AG04449 (cell line): ENCODE measurements at regions not wholly inside any gene's neighbourhood (a gene's known extent, or its start where the extent isn't known, plus 50 kb on each side); places are given as distances from the start of the nearest gene placed in this dataset.

ENCODE experiments used
- CTCF ChIA-PET: fragments of 350-600 bp; formaldehyde crosslinking; extraction: SDS; loops from one replicate; lab custom pipeline; 2021; ENCODE audit warnings: antibody characterized with exemption; lab: Yijun Ruan, JAX
- POLR2A ChIA-PET: fragments of 400-600, 350-600 bp; formaldehyde crosslinking; extraction: SDS; loops from one replicate; lab custom pipeline; 2020; ENCODE audit warnings: antibody characterized with exemption, inconsistent platforms; lab: Yijun Ruan, JAX
- DNase-seq: peaks from one replicate; pipeline ENCODE4 v3.0.0-alpha.2; 2010; ENCODE audit warnings: low read depth, low spot score
- H3K4me3 ChIP-seq: 2 replicates; pipeline ENCODE4 v1.5.1; 2011; ENCODE audit warnings: low read depth, mild to moderate bottlenecking, control low read depth, low read length
- TF ChIP-seq, protein P1 (sequence below): IDR thresholded peaks from one replicate; pipeline ENCODE4 v1.5.1; 2011; ENCODE audit warnings: mild to moderate bottlenecking, moderate library complexity, low read length, control low read depth, inconsistent platforms; ENCODE audit not compliant: insufficient read depth; ENCODE audit errors: missing control alignments

DNA sequence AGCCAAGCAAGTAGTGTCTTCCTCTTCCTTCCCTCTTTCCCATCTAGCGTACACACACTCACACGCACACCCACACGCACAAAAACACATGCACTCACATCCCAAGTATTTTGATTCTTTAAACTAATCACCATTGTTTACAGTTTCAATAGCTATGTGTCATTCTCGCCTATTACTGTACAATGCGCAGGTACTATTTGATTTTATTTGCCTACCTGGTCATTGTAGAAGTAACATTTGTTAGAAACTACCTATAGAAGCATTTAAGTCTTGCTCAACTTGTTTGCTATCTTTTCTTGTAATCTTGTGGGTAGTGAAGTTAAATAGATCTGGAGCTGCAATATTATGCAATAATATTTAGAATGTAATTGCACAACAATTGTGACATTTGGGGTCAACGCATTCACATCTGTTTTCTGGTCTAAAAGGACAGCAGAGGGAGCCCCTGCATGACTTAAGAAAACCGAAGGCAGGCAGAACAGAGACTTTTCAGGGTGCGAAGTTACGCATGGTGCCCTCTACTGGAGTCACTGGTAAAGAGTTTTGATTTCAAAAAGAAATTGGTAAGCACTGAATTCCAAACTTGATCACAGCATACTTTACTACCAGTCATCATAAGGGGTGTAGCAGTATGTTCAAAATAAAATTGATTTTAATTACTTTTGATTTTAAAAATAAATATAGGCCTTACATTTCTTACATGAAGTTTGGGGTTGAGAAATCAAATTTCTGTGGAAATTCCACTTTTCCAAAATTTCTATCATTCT is 503.3 kb upstream of the FAM241A start:
- DNase-seq = peak; percentile 67
- TF ChIP-seq, protein P1, sequence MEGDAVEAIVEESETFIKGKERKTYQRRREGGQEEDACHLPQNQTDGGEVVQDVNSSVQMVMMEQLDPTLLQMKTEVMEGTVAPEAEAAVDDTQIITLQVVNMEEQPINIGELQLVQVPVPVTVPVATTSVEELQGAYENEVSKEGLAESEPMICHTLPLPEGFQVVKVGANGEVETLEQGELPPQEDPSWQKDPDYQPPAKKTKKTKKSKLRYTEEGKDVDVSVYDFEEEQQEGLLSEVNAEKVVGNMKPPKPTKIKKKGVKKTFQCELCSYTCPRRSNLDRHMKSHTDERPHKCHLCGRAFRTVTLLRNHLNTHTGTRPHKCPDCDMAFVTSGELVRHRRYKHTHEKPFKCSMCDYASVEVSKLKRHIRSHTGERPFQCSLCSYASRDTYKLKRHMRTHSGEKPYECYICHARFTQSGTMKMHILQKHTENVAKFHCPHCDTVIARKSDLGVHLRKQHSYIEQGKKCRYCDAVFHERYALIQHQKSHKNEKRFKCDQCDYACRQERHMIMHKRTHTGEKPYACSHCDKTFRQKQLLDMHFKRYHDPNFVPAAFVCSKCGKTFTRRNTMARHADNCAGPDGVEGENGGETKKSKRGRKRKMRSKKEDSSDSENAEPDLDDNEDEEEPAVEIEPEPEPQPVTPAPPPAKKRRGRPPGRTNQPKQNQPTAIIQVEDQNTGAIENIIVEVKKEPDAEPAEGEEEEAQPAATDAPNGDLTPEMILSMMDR = peak; percentile 82
- no peak overlapping the region for H3K4me3 ChIP-seq
- POLR2A ChIA-PET = no interaction called here
- CTCF ChIA-PET = interaction anchor here (0.6 to 2.1 kb wide), 41 partner anchors 8 to 1008 kb away, joined by 3 to 66 read pairs (median 4); no protein-coding TSS in a partner anchor

DNA sequence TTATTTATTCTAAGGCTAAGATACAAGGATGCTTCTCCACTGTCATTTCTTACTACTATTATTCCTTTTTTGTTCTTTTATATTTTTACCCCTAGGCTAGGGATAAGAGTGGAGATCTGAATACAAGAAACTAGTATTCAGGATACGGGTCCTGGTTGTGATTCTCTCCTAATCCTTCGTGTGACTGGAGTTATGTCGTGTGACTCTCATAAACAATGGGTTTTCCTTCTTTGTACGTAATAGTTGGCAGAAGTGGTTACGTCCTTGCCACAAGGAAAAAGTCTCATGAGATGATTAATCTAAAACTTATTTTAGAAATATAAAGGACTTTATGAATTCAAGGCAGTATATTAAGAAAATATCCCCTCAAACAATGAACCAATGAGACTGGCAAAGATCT is 497.2 kb upstream of the FAM241A start:
- TF ChIP-seq, protein P1 = no peak
- H3K4me3 ChIP-seq = no peak overlapping the region
- POLR2A ChIA-PET = no interaction called here
- CTCF ChIA-PET = interaction anchor here (1.8 kb wide), 1 partner anchor 207 kb away, joined by 11 read pairs; no protein-coding TSS in a partner anchor
- no peak for DNase-seq

DNA sequence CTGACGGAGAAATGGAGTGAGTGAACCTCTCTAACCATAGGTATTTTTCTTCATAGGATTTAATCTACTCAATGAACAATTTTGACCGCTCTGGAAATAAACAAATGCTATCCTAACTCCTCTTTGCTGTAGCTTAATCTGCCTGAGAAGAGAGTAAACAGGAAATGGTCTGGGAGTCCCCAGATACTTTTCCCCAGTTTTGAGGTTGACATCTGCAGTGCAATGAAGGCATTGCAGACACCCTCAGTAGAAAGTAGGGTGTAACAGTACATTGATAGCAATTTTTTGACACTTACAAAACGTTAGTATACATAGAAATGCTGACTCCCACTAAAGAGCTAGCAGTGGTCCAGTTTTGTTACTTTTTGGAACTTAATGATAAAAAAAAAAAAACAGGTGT is 495.9 kb upstream of the FAM241A start:
- CTCF ChIA-PET = interaction anchor here (1.2 to 1.8 kb wide), 2 partner anchors 8 to 205 kb away, joined by 7 to 11 read pairs; no protein-coding TSS in a partner anchor
- TF ChIP-seq, protein P1 = no peak
- no peak for DNase-seq
- POLR2A ChIA-PET = no interaction called here
- no peak overlapping the region for H3K4me3 ChIP-seq

DNA sequence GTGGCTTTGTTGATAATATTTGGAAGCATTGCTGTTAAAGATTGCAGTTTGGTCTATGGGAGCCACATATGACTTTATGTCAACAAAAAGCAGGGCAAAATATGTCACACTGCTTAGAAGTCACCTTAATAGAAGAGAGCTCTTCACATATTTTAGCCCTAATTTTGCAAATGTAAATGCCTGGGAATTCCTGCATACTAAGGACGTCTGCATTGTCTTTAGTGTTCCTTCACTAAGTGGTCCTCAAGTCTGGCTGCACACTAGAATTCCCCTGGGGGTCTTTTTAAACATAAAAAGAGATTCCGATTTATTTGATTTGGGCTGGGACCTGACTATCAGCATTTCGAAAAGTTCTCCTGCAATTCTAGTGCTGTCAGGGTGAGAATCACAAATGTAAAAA is 495.1 kb upstream of the FAM241A start:
- POLR2A ChIA-PET = no interaction called here
- no peak overlapping the region for H3K4me3 ChIP-seq
- TF ChIP-seq, protein P1 = no peak
- DNase-seq = no peak
- CTCF ChIA-PET = interaction anchor here (0.9 to 1.5 kb wide), 5 partner anchors 9 to 414 kb away, joined by 3 to 7 read pairs (median 3); no protein-coding TSS in a partner anchor

DNA sequence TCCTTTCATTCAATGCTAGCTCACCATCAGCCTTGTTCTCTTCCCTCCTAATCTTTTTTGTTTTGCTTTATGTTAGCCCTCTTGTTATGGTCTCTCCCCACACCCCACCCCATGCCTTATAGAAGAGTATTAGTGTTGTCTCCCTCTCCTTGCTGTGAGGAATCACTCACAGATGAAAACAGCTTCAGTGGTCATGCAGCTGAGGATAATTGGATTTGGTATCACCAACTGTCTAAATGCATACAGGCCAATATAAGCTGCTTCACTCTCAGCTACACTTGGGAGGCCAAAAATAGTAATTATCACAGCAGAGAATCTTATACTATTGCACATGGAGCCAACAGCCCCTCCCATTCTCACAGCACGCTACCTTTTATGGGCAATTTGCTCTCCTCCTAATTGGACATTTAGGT is 494.6 kb upstream of the FAM241A start:
- no peak overlapping the region for H3K4me3 ChIP-seq
- TF ChIP-seq, protein P1 = no peak
- ChIA-PET CTCF (interaction anchor here (0.9 to 1.9 kb wide), 6 partner anchors 9 to 413 kb away, joined by 3 to 11 read pairs (median 3); no protein-coding TSS in a partner anchor), POLR2A (no interaction called here)
- DNase-seq = no peak

DNA sequence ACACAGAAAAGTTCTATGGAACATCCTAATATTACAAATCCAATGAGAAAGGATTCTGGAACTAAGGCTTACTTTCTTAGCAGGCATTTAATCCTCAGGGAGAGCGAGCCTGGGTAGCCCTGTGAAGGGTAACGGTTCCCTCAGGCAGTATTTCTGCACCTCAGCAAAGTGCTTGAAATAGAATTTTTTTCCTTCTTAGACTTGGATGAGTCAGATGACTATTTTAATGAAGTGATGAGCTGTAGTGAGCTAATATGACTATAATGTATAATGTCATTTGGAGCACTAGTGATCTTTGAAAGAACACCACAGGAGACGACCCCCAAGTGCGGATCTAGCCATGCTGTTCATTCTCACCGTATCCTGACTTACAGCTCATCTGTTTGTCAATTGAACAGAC is 493.0 kb upstream of the FAM241A start:
- DNase-seq = no peak
- ChIA-PET POLR2A (no interaction called here), CTCF (interaction anchor here (0.8 to 1.9 kb wide), 3 partner anchors 9 to 379 kb away, joined by 3 to 11 read pairs (median 4); no protein-coding TSS in a partner anchor)
- H3K4me3 ChIP-seq = no peak overlapping the region
- TF ChIP-seq, protein P1 = no peak
